ENCODE measurements at regions not wholly inside any gene's neighbourhood (a gene's known extent, or its start where the extent isn't known, plus 50 kb on each side); places are given as distances from the start of the nearest gene placed in this dataset.

DNA sequence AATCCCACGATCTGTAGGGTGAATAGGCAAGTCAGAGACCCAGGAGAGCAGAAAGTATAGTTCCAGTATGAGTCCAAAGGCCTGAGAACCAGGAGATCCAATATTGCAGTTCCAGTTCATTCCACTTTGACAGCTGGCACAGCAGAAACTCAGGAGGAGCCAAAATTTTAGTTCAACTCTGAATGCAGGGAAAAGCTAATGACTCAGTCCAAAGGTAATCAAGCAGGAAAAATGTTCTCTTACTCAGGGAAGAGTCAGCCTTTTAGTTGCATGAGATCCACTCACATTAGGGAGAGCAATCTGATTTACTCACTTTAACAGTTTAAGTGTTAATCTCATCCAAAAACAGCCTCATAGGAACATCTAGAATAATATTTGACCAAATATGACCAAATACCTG is 130.2 kb upstream of the LRFN5 start:
- CTCF ChIA-PET: no interaction called here
- FAIRE-seq (no peak), ATAC-seq (no peak), DNase-seq (ENCODE audit: low read depth in 1 of 2, low spot score in 1 of 2) (no peak)
- no peak for TF ChIP-seq RCOR1 (IDR thresholded peaks at IDR 0.05; ENCODE audit: low read depth, low read length)
- TF ChIP-seq GATA3 (IDR thresholded peaks at IDR 0.05; ENCODE audit: borderline replicate concordance): no peak
- no peak for TF ChIP-seq EP300 (IDR thresholded peaks at IDR 0.05)
- no peak for TF ChIP-seq BHLHE40 (IDR thresholded peaks at IDR 0.05; ENCODE audit: low read depth, low read length)
- no peak for TF ChIP-seq FOXS1 (CRISPR knock-in tag; IDR thresholded peaks at IDR 0.05)
- H3K27ac ChIP-seq: no peak overlapping the region
- H3K4me2 ChIP-seq: no peak overlapping the region
- H3K4me3 ChIP-seq: no peak overlapping the region
- 0% methylated on average over 1 of the region's 1 CpG for WGBS (ENCODE audit: missing lambda C conversion rate)
- POLR2A ChIA-PET: no interaction called here
- no peaks in the 10 kb centered on the region for H3K9me3 ChIP-seq
- H3K4me1 ChIP-seq: no peaks in the 10 kb centered on the region

DNA sequence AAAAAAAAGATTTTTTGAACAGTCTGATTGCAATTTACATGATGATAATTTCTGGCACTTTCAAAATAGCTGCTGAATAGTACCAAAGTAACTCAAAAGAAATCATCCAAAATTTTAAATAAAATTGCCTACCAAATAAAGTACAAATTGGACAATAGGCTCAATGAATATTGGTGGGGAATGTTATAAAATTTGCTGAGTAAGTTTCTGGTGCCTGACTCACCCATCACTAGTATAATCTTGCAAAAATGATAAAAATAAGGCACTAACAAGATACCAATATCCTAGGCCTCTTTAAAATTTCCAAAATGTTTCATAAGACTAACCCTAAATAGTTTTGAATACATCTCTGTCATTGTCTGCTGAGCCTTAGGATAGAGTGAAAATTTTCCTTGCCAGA is 145.3 kb upstream of the LRFN5 start:
- CTCF ChIA-PET: interaction anchor here (0.6 to 0.7 kb wide), 2 partner anchors 8 to 12 kb away, joined by 3 read pairs; no protein-coding TSS in a partner anchor
- DNase-seq (ENCODE audit: low read depth in 1 of 2, low spot score in 1 of 2) (no peak), ATAC-seq (no peak), FAIRE-seq (no peak)
- no peak overlapping the region for H3K27ac ChIP-seq
- H3K4me1 ChIP-seq: no peaks in the 10 kb centered on the region
- no peaks in the 10 kb centered on the region for H3K9me3 ChIP-seq
- no peak overlapping the region for H3K4me2 ChIP-seq
- H3K4me3 ChIP-seq: no peak overlapping the region
- POLR2A ChIA-PET: no interaction called here
- TF ChIP-seq HOXB5 (CRISPR knock-in tag; IDR thresholded peaks at IDR 0.05) (no peak), TFCP2L1 (CRISPR knock-in tag; IDR thresholded peaks at IDR 0.05) (no peak), SREBF2 (IDR thresholded peaks at IDR 0.05) (no peak), NFE2L2 (conservative IDR thresholded peaks at IDR 0.05; ENCODE audit: low read length) (no peak), EP300 (IDR thresholded peaks at IDR 0.05) (no peak), CBX8 (IDR thresholded peaks at IDR 0.05) (no peak), RNF2 (IDR thresholded peaks at IDR 0.05; ENCODE audit: borderline replicate concordance, low read depth) (no peak), CHD2 (IDR thresholded peaks at IDR 0.05; ENCODE audit: low read length, partially characterized antibody) (no peak), MAZ (IDR thresholded peaks at IDR 0.05; ENCODE audit: borderline replicate concordance, low read depth, low read length) (no peak), FOXS1 (CRISPR knock-in tag; IDR thresholded peaks at IDR 0.05) (no peak), KDM5A (IDR thresholded peaks at IDR 0.05) (no peak), ZFP36 (IDR thresholded peaks at IDR 0.05; ENCODE audit: borderline replicate concordance, partially characterized antibody) (no peak)
- TF ChIP-seq, protein P1, sequence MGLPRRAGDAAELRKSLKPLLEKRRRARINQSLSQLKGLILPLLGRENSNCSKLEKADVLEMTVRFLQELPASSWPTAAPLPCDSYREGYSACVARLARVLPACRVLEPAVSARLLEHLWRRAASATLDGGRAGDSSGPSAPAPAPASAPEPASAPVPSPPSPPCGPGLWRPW (IDR thresholded peaks at IDR 0.05): no peak
- TF ChIP-seq, protein P2, sequence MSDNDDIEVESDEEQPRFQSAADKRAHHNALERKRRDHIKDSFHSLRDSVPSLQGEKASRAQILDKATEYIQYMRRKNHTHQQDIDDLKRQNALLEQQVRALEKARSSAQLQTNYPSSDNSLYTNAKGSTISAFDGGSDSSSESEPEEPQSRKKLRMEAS (IDR thresholded peaks at IDR 0.05): no peak
- TF ChIP-seq, protein P3, sequence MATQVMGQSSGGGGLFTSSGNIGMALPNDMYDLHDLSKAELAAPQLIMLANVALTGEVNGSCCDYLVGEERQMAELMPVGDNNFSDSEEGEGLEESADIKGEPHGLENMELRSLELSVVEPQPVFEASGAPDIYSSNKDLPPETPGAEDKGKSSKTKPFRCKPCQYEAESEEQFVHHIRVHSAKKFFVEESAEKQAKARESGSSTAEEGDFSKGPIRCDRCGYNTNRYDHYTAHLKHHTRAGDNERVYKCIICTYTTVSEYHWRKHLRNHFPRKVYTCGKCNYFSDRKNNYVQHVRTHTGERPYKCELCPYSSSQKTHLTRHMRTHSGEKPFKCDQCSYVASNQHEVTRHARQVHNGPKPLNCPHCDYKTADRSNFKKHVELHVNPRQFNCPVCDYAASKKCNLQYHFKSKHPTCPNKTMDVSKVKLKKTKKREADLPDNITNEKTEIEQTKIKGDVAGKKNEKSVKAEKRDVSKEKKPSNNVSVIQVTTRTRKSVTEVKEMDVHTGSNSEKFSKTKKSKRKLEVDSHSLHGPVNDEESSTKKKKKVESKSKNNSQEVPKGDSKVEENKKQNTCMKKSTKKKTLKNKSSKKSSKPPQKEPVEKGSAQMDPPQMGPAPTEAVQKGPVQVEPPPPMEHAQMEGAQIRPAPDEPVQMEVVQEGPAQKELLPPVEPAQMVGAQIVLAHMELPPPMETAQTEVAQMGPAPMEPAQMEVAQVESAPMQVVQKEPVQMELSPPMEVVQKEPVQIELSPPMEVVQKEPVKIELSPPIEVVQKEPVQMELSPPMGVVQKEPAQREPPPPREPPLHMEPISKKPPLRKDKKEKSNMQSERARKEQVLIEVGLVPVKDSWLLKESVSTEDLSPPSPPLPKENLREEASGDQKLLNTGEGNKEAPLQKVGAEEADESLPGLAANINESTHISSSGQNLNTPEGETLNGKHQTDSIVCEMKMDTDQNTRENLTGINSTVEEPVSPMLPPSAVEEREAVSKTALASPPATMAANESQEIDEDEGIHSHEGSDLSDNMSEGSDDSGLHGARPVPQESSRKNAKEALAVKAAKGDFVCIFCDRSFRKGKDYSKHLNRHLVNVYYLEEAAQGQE (IDR thresholded peaks at IDR 0.05): no peak
- TF ChIP-seq, protein P4, sequence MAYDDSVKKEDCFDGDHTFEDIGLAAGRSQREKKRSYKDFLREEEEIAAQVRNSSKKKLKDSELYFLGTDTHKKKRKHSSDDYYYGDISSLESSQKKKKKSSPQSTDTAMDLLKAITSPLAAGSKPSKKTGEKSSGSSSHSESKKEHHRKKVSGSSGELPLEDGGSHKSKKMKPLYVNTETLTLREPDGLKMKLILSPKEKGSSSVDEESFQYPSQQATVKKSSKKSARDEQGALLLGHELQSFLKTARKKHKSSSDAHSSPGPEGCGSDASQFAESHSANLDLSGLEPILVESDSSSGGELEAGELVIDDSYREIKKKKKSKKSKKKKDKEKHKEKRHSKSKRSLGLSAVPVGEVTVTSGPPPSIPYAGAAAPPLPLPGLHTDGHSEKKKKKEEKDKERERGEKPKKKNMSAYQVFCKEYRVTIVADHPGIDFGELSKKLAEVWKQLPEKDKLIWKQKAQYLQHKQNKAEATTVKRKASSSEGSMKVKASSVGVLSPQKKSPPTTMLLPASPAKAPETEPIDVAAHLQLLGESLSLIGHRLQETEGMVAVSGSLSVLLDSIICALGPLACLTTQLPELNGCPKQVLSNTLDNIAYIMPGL (CRISPR knock-in tag; IDR thresholded peaks at IDR 0.05; ENCODE audit: borderline replicate concordance): no peak

DNA sequence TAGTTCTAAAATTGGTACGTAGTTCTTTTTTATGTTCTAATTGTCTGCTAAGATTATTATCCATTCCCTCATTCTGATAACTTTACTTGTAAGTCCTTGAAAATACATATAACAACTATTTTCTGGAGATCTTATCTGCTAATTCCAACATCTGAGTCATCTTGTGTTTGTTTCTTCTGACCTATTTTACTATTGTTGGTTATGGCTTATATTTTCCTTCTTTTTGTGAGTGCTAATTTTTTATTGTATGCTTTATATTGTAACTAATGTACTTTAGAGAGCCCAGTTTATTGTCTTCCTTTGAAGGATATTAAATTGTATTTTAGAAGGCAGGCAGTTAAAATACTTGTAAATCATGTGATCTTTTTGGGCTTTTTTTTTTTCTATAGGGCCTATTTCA is 149.3 kb upstream of the LRFN5 start:
- FAIRE-seq: no peak
- ChIA-PET CTCF (no interaction called here), POLR2A (no interaction called here)
- H3K27ac ChIP-seq: no peak overlapping the region
- no peaks in the 10 kb centered on the region for H3K9me3 ChIP-seq
- 3% methylated on average over 1 of the region's 1 CpG for WGBS (ENCODE audit: missing lambda C conversion rate)
- no peaks in the 10 kb centered on the region for H3K4me1 ChIP-seq
- no peak for ATAC-seq
- H3K4me2 ChIP-seq: no peak overlapping the region
- H3K4me3 ChIP-seq: no peak overlapping the region
- DNase-seq (ENCODE audit: low read depth in 1 of 2, low spot score in 1 of 2): no peak
- no peak for TF ChIP-seq NPAS2 (CRISPR knock-in tag; IDR thresholded peaks at IDR 0.05; ENCODE audit: borderline replicate concordance)
- TF ChIP-seq ESRRA (IDR thresholded peaks at IDR 0.05; ENCODE audit: borderline replicate concordance, low read length): no peak
- TF ChIP-seq, protein P5, sequence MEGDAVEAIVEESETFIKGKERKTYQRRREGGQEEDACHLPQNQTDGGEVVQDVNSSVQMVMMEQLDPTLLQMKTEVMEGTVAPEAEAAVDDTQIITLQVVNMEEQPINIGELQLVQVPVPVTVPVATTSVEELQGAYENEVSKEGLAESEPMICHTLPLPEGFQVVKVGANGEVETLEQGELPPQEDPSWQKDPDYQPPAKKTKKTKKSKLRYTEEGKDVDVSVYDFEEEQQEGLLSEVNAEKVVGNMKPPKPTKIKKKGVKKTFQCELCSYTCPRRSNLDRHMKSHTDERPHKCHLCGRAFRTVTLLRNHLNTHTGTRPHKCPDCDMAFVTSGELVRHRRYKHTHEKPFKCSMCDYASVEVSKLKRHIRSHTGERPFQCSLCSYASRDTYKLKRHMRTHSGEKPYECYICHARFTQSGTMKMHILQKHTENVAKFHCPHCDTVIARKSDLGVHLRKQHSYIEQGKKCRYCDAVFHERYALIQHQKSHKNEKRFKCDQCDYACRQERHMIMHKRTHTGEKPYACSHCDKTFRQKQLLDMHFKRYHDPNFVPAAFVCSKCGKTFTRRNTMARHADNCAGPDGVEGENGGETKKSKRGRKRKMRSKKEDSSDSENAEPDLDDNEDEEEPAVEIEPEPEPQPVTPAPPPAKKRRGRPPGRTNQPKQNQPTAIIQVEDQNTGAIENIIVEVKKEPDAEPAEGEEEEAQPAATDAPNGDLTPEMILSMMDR (IDR thresholded peaks at IDR 0.05): no peak
- no peak for TF ChIP-seq RNF2 (IDR thresholded peaks at IDR 0.05; ENCODE audit: borderline replicate concordance, low read depth)
- TF ChIP-seq CHD2 (IDR thresholded peaks at IDR 0.05; ENCODE audit: low read length, partially characterized antibody): no peak
- TF ChIP-seq, protein P1 (IDR thresholded peaks at IDR 0.05): no peak
- no peak for TF ChIP-seq ZC3H11A (IDR thresholded peaks at IDR 0.05)
- no peak for TF ChIP-seq RARB (CRISPR knock-in tag; IDR thresholded peaks at IDR 0.05)
- TF ChIP-seq ZSCAN20 (CRISPR knock-in tag; IDR thresholded peaks at IDR 0.05): no peak

Measured in A549 (cell line).